Neutrophil (primary cell): ENCODE measurements at regions not wholly inside any gene's neighbourhood (a gene's known extent, or its start where the extent isn't known, plus 50 kb on each side); places are given as distances from the start of the nearest gene placed in this dataset.

Experiments used
- H3K27ac ChIP-seq: fragments of 200-600 bp; sonication (generic); 2 replicates; pipeline ENCODE4 v1.5.1; 2016; ENCODE audit warnings: mild to moderate bottlenecking, moderate library complexity
- H3K27me3 ChIP-seq: fragments of 200-600 bp; sonication (generic); 2 replicates; pipeline ENCODE4 v1.6.0; 2016; ENCODE audit warnings: mild to moderate bottlenecking
- H3K36me3 ChIP-seq: fragments of 200-600 bp; sonication (generic); 2 replicates; pipeline ENCODE4 v1.5.1; 2017
- H3K4me1 ChIP-seq, 2 experiments: fragments of 200-600 bp in 1 of 2; sonication (generic) in 1 of 2; 1 replicate in 1 of 2; 2 replicates in 1 of 2; pipeline versions ENCODE4 v1.5.1 to v1.6.1; 2013 to 2016; ENCODE audit warnings: low read depth in 1 of 2, low read length in 1 of 2, mild to moderate bottlenecking in 1 of 2, moderate library complexity in 1 of 2; ENCODE audit not compliant: control insufficient read depth in 1 of 2, insufficient read depth in 1 of 2
- H3K4me3 ChIP-seq, 2 experiments: fragments of 200-600 bp in 1 of 2; sonication (generic) in 1 of 2; 1 replicate in 1 of 2; 2 replicates in 1 of 2; pipeline ENCODE4 v1.5.1; 2013 to 2016; ENCODE audit warnings: low read depth in 1 of 2, low read length in 1 of 2, mild to moderate bottlenecking in 1 of 2, moderate library complexity in 1 of 2
- H3K9me3 ChIP-seq: fragments of 200-600 bp; sonication (generic); 2 replicates; pipeline ENCODE4 v1.5.1; 2016
- TF ChIP-seq, protein P1 (sequence below): fragments of 200-600 bp; sonication (generic); IDR thresholded peaks from 2 replicates; pipeline ENCODE4 v1.5.1; 2016; ENCODE audit warnings: antibody characterized with exemption

DNA sequence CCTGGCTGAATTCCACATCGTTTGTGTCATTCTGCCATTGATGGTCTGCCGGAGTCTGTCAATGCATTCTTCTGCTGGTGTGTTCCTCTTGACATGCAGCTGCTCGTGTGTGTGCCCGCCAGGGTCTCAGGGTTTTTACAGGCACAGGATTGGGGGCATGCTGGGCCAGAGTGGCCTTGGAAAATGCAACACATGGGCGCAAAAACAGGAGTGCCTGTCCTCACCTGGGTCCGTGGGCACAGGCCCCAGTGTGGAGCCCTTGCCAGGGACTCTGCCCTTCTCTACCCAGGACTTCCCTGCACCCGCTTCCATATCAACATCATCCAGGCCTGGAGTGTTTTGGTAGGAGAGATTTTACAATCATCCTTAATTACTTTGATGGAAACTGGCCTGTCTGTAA lies 340.7 kb downstream of the KIF20B start:
- TF ChIP-seq, protein P1, sequence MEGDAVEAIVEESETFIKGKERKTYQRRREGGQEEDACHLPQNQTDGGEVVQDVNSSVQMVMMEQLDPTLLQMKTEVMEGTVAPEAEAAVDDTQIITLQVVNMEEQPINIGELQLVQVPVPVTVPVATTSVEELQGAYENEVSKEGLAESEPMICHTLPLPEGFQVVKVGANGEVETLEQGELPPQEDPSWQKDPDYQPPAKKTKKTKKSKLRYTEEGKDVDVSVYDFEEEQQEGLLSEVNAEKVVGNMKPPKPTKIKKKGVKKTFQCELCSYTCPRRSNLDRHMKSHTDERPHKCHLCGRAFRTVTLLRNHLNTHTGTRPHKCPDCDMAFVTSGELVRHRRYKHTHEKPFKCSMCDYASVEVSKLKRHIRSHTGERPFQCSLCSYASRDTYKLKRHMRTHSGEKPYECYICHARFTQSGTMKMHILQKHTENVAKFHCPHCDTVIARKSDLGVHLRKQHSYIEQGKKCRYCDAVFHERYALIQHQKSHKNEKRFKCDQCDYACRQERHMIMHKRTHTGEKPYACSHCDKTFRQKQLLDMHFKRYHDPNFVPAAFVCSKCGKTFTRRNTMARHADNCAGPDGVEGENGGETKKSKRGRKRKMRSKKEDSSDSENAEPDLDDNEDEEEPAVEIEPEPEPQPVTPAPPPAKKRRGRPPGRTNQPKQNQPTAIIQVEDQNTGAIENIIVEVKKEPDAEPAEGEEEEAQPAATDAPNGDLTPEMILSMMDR: no peak
- H3K27ac ChIP-seq: no peak overlapping the region
- H3K9me3 ChIP-seq: no peaks in the 10 kb centered on the region
- no peaks in the 10 kb centered on the region for H3K4me1 ChIP-seq
- H3K36me3 ChIP-seq: no peaks in the 10 kb centered on the region
- no peak overlapping the region for H3K4me3 ChIP-seq
- H3K27me3 ChIP-seq: no peaks in the 10 kb centered on the region

DNA sequence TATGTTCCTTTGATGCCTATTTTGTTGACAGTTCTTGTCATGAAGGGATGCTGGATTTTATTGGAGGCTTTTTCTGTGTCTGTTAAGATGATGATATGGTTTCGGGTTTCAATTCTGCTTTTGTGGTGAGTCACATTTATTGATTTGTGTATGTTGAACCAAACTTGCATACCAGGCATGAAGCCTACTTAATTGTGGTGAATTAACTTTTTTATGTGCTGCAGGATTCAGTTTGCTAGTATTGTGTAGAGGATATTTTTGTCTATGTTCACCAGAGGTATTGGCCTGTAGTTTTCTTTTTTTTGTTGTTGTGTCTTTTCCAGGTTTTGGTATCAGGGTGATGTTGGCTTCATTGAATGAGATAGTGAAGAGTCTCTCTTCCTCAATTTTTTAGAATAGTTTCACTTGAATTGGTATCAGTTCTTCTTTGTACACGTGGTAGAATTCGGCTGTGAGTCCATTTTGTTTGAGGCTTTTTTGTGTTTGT lies 345.9 kb downstream of the KIF20B start:
- Histone ChIP-seq H3K4me3 (no peak overlapping the region), H3K4me1 (no peaks in the 10 kb centered on the region), H3K9me3 (no peaks in the 10 kb centered on the region), H3K27ac (no peak overlapping the region), H3K36me3 (no peaks in the 10 kb centered on the region), H3K27me3 (no peaks in the 10 kb centered on the region)
- TF ChIP-seq, protein P1: no peak

DNA sequence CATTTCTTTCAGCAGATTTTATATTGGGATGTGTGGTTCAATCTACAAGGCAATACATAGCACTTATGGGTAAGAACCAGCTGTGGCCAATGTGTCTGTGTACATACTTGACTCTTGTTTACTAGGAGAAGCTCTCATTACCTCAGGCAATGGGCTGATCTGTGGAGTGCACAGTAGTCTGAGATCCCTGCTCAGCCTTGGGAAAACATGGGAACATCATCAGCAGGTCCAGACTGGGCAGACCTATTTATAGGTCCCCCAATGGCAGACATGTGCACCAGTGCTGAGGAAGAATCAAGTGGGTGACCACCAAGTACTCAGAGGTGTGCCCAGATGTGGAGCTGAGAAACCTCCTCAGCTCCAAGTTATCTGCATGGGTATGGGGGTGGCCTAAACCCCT lies 349.7 kb downstream of the KIF20B start:
- TF ChIP-seq, protein P1: no peak

DNA sequence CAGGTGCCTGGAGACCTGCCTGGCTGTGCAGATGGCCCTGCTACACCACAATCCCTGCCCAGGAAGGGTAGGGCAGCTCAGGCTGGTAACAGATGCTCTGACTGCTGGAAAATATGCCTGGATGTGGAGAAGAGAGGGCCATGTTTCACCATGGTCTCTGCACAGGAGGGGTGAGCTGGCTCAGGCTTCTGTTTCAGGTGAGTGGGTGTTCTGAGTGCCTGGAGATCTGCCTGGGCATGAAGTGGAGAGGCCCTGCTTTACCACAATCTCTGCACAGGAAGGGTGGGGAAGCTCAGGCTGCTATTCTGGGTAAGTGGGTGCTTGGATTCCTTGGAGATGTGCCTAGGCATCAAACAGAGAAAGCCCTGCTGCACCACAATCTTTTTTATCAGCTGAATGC lies 350.1 kb downstream of the KIF20B start:
- H3K27me3 ChIP-seq: no peaks in the 10 kb centered on the region
- H3K4me1 ChIP-seq: no peaks in the 10 kb centered on the region
- no peak overlapping the region for H3K27ac ChIP-seq
- H3K4me3 ChIP-seq: no peak overlapping the region
- TF ChIP-seq, protein P1: no peak
- H3K9me3 ChIP-seq: no peaks in the 10 kb centered on the region
- H3K36me3 ChIP-seq: no peaks in the 10 kb centered on the region

More for the DNA sequence above, 349.7 kb downstream of the KIF20B start:
- no peaks in the 10 kb centered on the region for H3K9me3 ChIP-seq
- no peaks in the 10 kb centered on the region for H3K27me3 ChIP-seq
- H3K36me3 ChIP-seq: no peaks in the 10 kb centered on the region
- H3K4me1 ChIP-seq: no peaks in the 10 kb centered on the region
- H3K27ac ChIP-seq: no peak overlapping the region
- H3K4me3 ChIP-seq: no peak overlapping the region

DNA sequence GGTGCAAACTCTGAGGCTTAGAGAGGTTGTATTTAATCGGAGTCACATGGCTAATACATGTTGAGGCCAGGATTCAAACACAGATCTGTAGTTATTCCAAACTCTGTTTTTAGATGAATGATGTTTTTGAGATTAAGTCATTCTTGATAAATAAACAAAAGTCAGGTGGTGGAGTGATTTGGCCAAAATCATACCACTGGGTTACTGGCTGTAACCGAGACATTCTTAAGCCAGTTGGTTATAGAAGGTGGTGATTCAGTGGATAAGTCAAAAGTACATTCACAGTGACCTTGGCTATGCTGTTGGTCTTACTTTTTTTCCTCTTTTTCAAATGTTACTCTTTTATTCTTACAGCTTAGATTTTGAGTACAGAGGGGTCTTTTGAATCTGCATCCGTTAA lies 361.4 kb downstream of the KIF20B start:
- H3K4me1 ChIP-seq: no peaks in the 10 kb centered on the region
- no peaks in the 10 kb centered on the region for H3K36me3 ChIP-seq
- TF ChIP-seq, protein P1: no peak
- no peak overlapping the region for H3K27ac ChIP-seq
- H3K27me3 ChIP-seq: no peaks in the 10 kb centered on the region
- no peak overlapping the region for H3K4me3 ChIP-seq
- no peaks in the 10 kb centered on the region for H3K9me3 ChIP-seq

DNA sequence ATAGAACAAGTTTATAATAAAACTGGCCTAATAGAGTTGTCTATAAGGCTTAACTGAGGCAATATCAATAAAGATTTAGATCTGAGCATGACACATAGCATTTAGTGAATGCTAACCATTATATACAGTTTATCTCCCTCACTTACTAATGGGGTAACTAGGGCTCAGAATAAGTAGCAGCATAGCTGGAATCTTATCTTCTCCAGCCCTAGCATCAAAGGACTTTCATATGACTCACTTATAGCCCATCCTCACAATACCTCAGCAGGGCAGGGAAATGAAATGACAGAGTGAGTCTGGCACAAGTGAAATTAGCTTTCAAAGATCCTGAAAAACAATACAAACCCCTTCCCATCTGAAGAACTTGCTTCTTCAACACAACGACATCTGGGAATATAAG lies 362.9 kb downstream of the KIF20B start:
- H3K27ac ChIP-seq: no peak overlapping the region
- H3K9me3 ChIP-seq: no peaks in the 10 kb centered on the region
- H3K4me3 ChIP-seq: no peak overlapping the region
- TF ChIP-seq, protein P1: no peak
- no peaks in the 10 kb centered on the region for H3K36me3 ChIP-seq
- no peaks in the 10 kb centered on the region for H3K27me3 ChIP-seq
- H3K4me1 ChIP-seq: no peaks in the 10 kb centered on the region
